Breast epithelium (tissue), 4 donors: ENCODE measurements at regions not wholly inside any gene's neighbourhood (a gene's known extent, or its start where the extent isn't known, plus 50 kb on each side); places are given as distances from the start of the nearest gene placed in this dataset.
"Not testable (repeated sequence)": the region's sequence is repeated elsewhere in the genome, so short reads cannot be mapped to it uniquely, and the experiment has no call there.

Experiments used
- DNase-seq, 2 donors: peaks; one replicate each; pipeline ENCODE4 v3.0.0-alpha.2; 2019; ENCODE audit warnings: low spot score in 2 of 2
- H3K27ac ChIP-seq, 2 donors: fragments of 200-600 bp; sonication (generic) in 1 of 2; one replicate each; pipeline ENCODE4 v1.5.1; 2016 to 2019; ENCODE audit warnings: mild to moderate bottlenecking in 1 of 2
- H3K27me3 ChIP-seq, 2 donors: fragments of 200-600 bp; sonication (generic) in 1 of 2; one replicate each; pipeline versions ENCODE4 v1.5.1 to v1.6.0; 2017 to 2019; ENCODE audit warnings: control low read depth in 1 of 2, mild to moderate bottlenecking in 1 of 2
- H3K36me3 ChIP-seq: fragments of 200-600 bp; one replicate; pipeline ENCODE4 v1.5.1; 2019
- H3K4me1 ChIP-seq, 2 donors: fragments of 200-600 bp; sonication (generic); one replicate each; pipeline ENCODE4 v1.5.1; 2016 to 2019; ENCODE audit warnings: control low read depth in 1 of 2
- H3K4me3 ChIP-seq, 3 donors: fragments of 200-600 bp; sonication (generic); 1 replicate in 2 of 3; 2 replicates in 1 of 3; pipeline ENCODE4 v1.5.1; 2016 to 2019; ENCODE audit warnings: mild to moderate bottlenecking in 3 of 3, moderate library complexity in 2 of 3
- H3K9me3 ChIP-seq, 2 donors: fragments of 200-600 bp; sonication (generic) in 1 of 2; one replicate each; pipeline ENCODE4 v1.5.1; 2016 to 2019; ENCODE audit warnings: control low read depth in 1 of 2
- CTCF ChIP-seq, 3 donors: fragments of 450-650 bp; IDR thresholded peaks; one replicate each; pipeline ENCODE4 v1.5.1; 2016 to 2017; ENCODE audit warnings: antibody characterized with exemption in 3 of 3, mild to moderate bottlenecking in 3 of 3, moderate library complexity in 3 of 3
- POLR2A ChIP-seq: fragments of 450-650 bp; IDR thresholded peaks from one replicate; pipeline ENCODE4 v1.6.1; 2016; ENCODE audit warnings: antibody characterized with exemption, mild to moderate bottlenecking, moderate library complexity
- POLR2AphosphoS5 ChIP-seq, 3 donors: sonication (generic); formaldehyde crosslinking; IDR thresholded peaks; one replicate each; pipeline ENCODE4 v1.6.1; 2017; ENCODE audit warnings: antibody characterized with exemption in 3 of 3
- intact Hi-C: fragments of 100-400 bp; cut with DNase I; formaldehyde crosslinking; loops from one replicate; pipeline ENCODE4 v1.15.1; 2023; ENCODE audit warnings: low total_unique reads

GRCh38 chr6:137808191-137808590, 58.9 kb upstream of the TNFAIP3 start:
- Histone ChIP-seq H3K4me1 (peaks cover 0 to 7% of the 10 kb centered on the region in 2 donors), H3K27ac (no peak overlapping the region), H3K4me3 (no peak overlapping the region), H3K27me3 (no peaks in the 10 kb centered on the region), H3K9me3 (no peaks in the 10 kb centered on the region), H3K36me3 (no peaks in the 10 kb centered on the region)
- DNase-seq = no peak
- intact Hi-C loops = no loop called here
- TF ChIP-seq POLR2AphosphoS5 (IDR thresholded peaks at IDR 0.05) (no peak), POLR2A (no peak), CTCF (IDR thresholded peaks at IDR 0.05) (no peak)

- Histone ChIP-seq H3K4me3 (no peak overlapping the region), H3K36me3 (no peaks in the 10 kb centered on the region), H3K9me3 (no peaks in the 10 kb centered on the region), H3K27me3 (no peaks in the 10 kb centered on the region), H3K27ac (no peak overlapping the region), H3K4me1 (peaks cover 0 to 7% of the 10 kb centered on the region in 2 donors)
- TF ChIP-seq CTCF (IDR thresholded peaks at IDR 0.05) = no peak
- no peak for TF ChIP-seq POLR2A
- no peak for TF ChIP-seq POLR2AphosphoS5 (IDR thresholded peaks at IDR 0.05)
- intact Hi-C loops = no loop called here
- DNase-seq = no peak
These were observed 58.2 kb upstream of the TNFAIP3 start for GRCh38 chr6:137808836-137809315.

GRCh38 chr6:137809895-137810553, 57.0 kb upstream of the TNFAIP3 start:
- intact Hi-C loops, H3K9me3 ChIP-seq, H3K27ac ChIP-seq, H3K4me3 ChIP-seq, DNase-seq, H3K36me3 ChIP-seq, H3K4me1 ChIP-seq, H3K27me3 ChIP-seq: not testable (repeated sequence)

- no peak overlapping the region for H3K27ac ChIP-seq
- no peak for DNase-seq
- no peaks in the 10 kb centered on the region for H3K27me3 ChIP-seq
- H3K4me3 ChIP-seq = no peak overlapping the region
- H3K4me1 ChIP-seq = peaks cover 0 to 7% of the 10 kb centered on the region in 2 donors
- no peaks in the 10 kb centered on the region for H3K36me3 ChIP-seq
- TF ChIP-seq POLR2A (no peak), POLR2AphosphoS5 (IDR thresholded peaks at IDR 0.05) (no peak), CTCF (IDR thresholded peaks at IDR 0.05) (no peak)
- H3K9me3 ChIP-seq = no peaks in the 10 kb centered on the region
- intact Hi-C loops = no loop called here
These were observed 56.4 kb upstream of the TNFAIP3 start for GRCh38 chr6:137810554-137811120.

- Histone ChIP-seq H3K27ac (peak overlapping the region in 1 of 2 donors; percentile 27), H3K9me3 (no peaks in the 10 kb centered on the region), H3K4me1 (peaks cover 0 to 7% of the 10 kb centered on the region in 2 donors), H3K4me3 (no peak overlapping the region), H3K36me3 (no peaks in the 10 kb centered on the region), H3K27me3 (no peaks in the 10 kb centered on the region)
- DNase-seq = peak in 1 of 2 donors; percentile 37
- TF ChIP-seq CTCF (IDR thresholded peaks at IDR 0.05) (no peak), POLR2AphosphoS5 (IDR thresholded peaks at IDR 0.05) (peak in 2 of 3 donors; percentile 53 to 71)
- intact Hi-C loops = no loop called here
These were observed 55.7 kb upstream of the TNFAIP3 start for GRCh38 chr6:137811121-137811915.
